ENCODE measurements at regions not wholly inside any gene's neighbourhood (a gene's known extent, or its start where the extent isn't known, plus 50 kb on each side); places are given as distances from the start of the nearest gene placed in this dataset.

DNA sequence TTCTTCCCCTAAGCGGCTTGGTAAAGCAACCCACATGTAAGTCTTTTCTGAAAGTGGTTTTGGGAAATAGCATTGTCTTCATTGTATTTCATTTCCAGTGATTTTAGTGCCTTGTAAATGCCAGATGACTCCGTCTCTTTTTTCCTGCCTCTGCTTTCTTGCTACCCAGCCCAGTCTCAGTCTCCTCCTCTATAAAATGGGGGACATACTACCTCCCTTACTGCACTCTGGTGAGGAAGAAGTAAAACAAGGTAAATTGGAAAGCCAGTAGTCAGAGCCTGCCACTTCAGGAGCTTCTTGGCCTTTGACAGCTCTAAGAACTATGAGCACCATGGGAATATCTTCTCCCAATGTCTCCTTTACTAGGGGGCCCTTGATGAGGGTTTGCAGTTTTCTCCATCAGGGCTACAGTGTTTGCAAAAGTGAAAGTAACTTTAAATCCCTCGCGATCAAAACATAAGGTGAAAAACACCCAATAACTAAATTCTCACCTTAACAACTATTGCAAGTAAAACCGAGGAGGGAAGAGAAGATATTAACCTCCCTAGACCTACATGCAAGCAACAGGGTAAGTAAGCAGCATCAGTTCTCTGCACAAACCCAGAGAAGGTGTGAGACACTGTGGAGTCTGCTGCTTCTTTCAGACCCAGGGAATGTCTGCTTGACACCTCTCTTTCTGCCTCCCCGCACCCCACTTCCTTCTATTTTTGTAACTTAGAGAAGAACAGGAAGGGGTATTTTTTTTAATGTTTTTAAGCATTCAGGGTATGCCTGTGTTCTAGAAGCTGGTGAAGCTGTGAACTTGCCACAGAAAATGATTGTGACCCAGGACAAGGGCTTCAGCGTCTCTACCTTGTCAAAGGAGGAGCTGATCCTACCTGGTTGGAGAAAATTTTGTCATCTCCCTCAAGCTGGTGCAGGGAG lies 159.1 kb upstream of the EOMES start:
- DNase-seq (ENCODE audit: low read depth): no peak
- in situ Hi-C loops (cut with HindIII; ENCODE audit: low sequenced_read_pairs): no loop called here
- TF ChIP-seq, protein P1, sequence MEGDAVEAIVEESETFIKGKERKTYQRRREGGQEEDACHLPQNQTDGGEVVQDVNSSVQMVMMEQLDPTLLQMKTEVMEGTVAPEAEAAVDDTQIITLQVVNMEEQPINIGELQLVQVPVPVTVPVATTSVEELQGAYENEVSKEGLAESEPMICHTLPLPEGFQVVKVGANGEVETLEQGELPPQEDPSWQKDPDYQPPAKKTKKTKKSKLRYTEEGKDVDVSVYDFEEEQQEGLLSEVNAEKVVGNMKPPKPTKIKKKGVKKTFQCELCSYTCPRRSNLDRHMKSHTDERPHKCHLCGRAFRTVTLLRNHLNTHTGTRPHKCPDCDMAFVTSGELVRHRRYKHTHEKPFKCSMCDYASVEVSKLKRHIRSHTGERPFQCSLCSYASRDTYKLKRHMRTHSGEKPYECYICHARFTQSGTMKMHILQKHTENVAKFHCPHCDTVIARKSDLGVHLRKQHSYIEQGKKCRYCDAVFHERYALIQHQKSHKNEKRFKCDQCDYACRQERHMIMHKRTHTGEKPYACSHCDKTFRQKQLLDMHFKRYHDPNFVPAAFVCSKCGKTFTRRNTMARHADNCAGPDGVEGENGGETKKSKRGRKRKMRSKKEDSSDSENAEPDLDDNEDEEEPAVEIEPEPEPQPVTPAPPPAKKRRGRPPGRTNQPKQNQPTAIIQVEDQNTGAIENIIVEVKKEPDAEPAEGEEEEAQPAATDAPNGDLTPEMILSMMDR (IDR thresholded peaks at IDR 0.05; ENCODE audit: low read depth, low read length, missing control alignments): no peak
- no peak overlapping the region for H3K4me3 ChIP-seq (ENCODE audit: low read depth, low read length)

DNA sequence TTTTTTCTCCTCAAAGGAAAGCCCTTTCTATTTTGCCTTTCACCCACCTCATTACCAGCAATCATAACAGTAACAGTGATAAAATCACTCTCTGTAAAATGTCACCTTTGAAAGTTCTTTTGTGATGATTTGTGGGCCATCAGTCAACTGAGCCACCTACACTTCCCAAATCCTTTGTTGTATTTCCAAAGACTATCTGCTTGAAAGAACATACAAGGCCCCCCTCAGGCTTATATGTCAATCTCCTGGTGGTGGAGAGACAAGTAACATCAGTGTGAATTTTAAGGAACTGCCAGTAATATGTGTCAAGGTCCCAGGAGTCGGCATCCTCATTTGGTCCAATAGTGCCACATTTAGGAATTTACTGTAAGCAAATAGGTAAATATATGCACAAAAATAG lies 161.1 kb upstream of the EOMES start:
- no peak for DNase-seq (ENCODE audit: low read depth)
- in situ Hi-C loops (cut with HindIII; ENCODE audit: low sequenced_read_pairs): no loop called here
- TF ChIP-seq, protein P1 (IDR thresholded peaks at IDR 0.05; ENCODE audit: low read depth, low read length, missing control alignments): no peak
- no peak overlapping the region for H3K4me3 ChIP-seq (ENCODE audit: low read depth, low read length)

DNA sequence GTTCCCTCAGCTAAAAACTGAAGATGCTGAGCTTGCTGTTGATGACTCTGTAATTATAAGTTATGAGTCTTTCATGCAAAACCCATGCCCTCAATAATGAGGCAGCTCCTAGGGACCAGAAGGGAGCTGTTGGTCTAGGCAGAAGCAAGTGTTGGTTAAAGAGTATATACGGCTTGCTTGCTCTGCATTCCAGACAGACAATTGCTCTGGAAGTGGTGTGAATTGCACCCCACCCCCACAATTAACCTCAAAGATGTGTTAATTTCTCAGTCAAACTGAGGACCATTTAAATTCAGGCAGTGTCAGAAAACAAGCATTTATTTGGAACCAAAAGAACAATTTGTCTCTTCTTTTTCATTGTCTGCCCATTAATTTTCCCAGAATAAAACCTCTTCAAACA lies 163.5 kb upstream of the EOMES start:
- in situ Hi-C loops (cut with HindIII; ENCODE audit: low sequenced_read_pairs): no loop called here

DNA sequence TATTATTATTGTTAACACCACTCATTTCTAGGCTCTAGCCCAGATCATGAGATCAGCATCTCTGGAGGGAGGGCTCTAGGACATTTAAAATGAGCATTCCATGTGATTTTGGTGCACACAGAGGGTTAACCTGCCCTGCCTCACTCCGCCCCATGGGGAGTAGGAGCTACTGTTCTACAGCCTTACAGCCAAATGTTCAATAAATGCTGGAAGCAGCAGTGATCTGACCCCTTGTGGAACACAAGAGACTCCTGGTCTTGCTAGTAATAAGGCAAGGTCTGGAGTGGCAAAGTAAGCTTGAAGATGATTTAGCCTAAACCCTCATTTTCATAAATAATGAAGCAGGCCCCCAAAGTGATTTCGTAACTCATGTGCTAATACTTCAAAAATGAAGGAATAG lies 166.4 kb upstream of the EOMES start:
- H3K4me3 ChIP-seq (ENCODE audit: low read depth, low read length): no peak overlapping the region
- DNase-seq (ENCODE audit: low read depth): no peak
- in situ Hi-C loops (cut with HindIII; ENCODE audit: low sequenced_read_pairs): no loop called here
- TF ChIP-seq, protein P1 (IDR thresholded peaks at IDR 0.05; ENCODE audit: low read depth, low read length, missing control alignments): peak; percentile 5

More for the DNA sequence above, 163.5 kb upstream of the EOMES start:
- H3K4me3 ChIP-seq (ENCODE audit: low read depth, low read length): no peak overlapping the region
- DNase-seq (ENCODE audit: low read depth): no peak
- TF ChIP-seq, protein P1 (IDR thresholded peaks at IDR 0.05; ENCODE audit: low read depth, low read length, missing control alignments): no peak

DNA sequence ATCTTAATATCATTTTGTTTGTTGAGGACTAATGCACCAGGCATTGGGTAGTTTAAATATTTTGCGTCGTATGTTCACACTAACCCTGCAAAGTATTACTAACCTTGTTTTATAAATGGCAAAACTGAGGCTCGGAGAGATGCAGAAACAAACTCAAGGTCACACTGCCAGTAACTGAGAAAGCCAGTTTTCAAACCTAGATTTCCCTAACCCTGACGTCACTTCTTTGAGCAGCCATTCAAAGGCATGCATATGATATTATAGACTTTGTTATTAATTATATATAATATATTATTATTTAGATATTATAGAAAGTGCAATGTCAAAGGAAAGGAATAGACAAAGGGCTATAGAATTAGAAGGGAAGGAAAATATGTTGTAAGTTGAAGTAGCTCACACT lies 167.6 kb upstream of the EOMES start:
- no peak overlapping the region for H3K4me3 ChIP-seq (ENCODE audit: low read depth, low read length)
- TF ChIP-seq, protein P1 (IDR thresholded peaks at IDR 0.05; ENCODE audit: low read depth, low read length, missing control alignments): no peak
- in situ Hi-C loops (cut with HindIII; ENCODE audit: low sequenced_read_pairs): no loop called here
- no peak for DNase-seq (ENCODE audit: low read depth)

DNA sequence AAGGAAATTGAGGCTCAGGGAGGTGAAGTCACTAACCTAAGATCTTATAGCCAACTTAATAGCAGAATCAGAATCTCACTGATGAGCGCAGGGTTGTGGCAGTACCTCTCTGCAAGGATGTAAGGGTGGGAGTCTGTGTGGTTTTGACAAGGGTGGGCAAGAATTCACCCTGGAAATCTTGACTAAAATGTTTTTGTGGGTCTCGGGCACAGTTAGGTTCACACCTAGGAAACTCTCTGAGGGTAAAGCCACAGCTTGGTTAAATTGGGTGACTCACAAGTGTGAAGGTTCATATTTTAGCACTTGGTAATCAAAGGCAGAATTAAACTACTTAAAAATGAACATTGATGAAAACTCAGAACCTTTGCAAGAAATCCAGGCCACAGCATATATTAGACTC lies 178.2 kb upstream of the EOMES start:
- DNase-seq (ENCODE audit: low read depth): no peak
- in situ Hi-C loops (cut with HindIII; ENCODE audit: low sequenced_read_pairs): no loop called here

More for the DNA sequence above, 178.2 kb upstream of the EOMES start:
- H3K4me3 ChIP-seq (ENCODE audit: low read depth, low read length): no peak overlapping the region
- TF ChIP-seq, protein P1 (IDR thresholded peaks at IDR 0.05; ENCODE audit: low read depth, low read length, missing control alignments): no peak

Measured in astrocyte of the cerebellum (primary cell).